ENCODE measurements at regions not wholly inside any gene's neighbourhood (a gene's known extent, or its start where the extent isn't known, plus 50 kb on each side); places are given as distances from the start of the nearest gene placed in this dataset.

DNA sequence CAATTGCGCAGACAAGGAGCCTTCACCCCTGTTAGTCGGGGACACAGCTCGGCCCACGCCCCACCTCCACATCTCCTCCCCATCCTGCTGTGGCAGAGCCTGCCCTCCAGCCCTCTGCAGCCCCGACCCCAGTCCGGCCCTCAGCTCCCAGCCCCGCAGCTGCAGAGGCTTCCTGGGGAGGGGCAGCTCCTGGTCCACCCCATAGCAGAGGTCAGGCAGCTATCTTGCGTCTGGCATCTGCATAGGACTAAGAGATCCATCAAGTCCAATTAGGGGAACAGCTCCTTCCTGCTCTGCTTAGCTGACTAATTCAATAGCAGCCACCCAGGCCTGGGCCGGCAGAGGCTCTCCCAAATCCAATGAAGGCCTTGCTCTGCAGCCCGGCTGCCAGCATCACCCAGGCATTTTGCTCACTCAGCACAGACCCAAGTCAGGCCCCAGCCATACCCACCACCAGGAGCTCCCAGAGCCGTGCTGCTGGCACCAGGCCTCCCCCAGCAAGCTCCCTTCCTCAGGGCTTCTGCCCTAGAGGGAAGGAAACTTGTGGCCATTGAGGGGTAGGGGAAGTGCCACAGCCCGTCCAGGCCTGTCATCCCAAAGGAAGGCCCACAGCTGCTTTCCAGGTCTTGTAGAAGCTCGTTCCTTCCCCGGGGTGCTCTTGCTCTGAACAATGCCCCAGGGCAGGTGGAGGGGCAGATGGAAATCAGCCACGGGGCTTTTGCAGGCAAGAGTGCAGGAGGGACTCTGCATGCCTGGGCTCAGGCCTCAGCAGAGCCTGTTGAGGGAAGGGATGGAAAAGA lies 106.2 kb upstream of the RET start:
- ATAC-seq (no peak), DNase-seq (peak; percentile 9)
- H3K36me3 Mint-ChIP-seq (ENCODE audit: low read depth) = no peaks in the 10 kb centered on the region
- no peak overlapping the region for H3K4me3 Mint-ChIP-seq
- ChIA-PET POLR2A (no interaction called here), CTCF (no interaction called here)
- no peak overlapping the region for H3K27ac Mint-ChIP-seq
- no peaks in the 10 kb centered on the region for H3K4me1 Mint-ChIP-seq (ENCODE audit: low read depth)
- H3K9me3 Mint-ChIP-seq (ENCODE audit: insufficient read depth) = no peaks in the 10 kb centered on the region
- H3K27me3 Mint-ChIP-seq (ENCODE audit: low read depth) = peaks cover 5% of the 10 kb centered on the region

DNA sequence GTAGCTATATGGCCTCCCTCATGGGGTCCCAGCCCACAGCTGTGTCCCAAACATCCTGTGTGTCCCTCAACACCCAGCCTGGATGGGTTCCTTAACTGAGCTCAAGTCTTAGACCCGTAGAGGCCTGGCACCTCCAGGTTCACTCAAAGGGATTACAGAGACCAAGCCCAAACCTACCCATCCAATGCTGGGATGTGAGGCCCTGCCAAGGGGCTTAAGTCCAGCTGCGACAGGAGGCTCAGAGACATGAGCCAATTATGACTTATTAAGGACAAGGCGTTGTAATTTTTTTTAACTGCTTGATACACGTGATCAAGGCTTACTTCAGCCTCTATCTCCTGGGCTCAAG lies 105.6 kb upstream of the RET start:
- Mint-ChIP-seq H3K27me3 (ENCODE audit: low read depth) (peaks cover 5% of the 10 kb centered on the region), H3K36me3 (ENCODE audit: low read depth) (no peaks in the 10 kb centered on the region), H3K9me3 (ENCODE audit: insufficient read depth) (no peaks in the 10 kb centered on the region), H3K27ac (no peak overlapping the region), H3K4me1 (ENCODE audit: low read depth) (no peaks in the 10 kb centered on the region), H3K4me3 (no peak overlapping the region)
- ChIA-PET CTCF (no interaction called here), POLR2A (no interaction called here)
- DNase-seq (no peak), ATAC-seq (no peak)

DNA sequence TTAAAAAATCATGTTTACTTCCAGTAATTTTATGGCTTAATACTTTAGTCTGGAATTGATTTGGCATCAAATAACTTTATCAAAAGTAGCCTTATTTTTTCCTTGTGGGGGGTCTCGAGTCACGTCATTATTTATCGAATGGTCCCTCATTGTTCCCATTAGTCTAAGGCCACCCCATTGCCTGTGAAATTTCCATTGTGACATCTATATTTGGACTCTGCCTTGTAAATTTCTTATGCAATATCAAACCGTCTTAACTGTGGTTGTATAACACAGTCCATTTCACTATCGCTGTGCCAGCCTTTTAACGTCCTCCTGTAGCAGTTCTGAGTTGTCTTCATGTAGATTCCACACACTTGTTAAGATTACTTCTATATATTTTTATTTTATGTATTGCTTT lies 103.9 kb upstream of the RET start:
- Mint-ChIP-seq H3K36me3 (ENCODE audit: low read depth) (no peaks in the 10 kb centered on the region), H3K27ac (no peak overlapping the region), H3K4me3 (no peak overlapping the region), H3K27me3 (ENCODE audit: low read depth) (peaks cover 3% of the 10 kb centered on the region), H3K9me3 (ENCODE audit: insufficient read depth) (no peaks in the 10 kb centered on the region), H3K4me1 (ENCODE audit: low read depth) (no peaks in the 10 kb centered on the region)
- ATAC-seq (no peak), DNase-seq (no peak)
- POLR2A ChIA-PET = no interaction called here
- CTCF ChIA-PET = no interaction called here

DNA sequence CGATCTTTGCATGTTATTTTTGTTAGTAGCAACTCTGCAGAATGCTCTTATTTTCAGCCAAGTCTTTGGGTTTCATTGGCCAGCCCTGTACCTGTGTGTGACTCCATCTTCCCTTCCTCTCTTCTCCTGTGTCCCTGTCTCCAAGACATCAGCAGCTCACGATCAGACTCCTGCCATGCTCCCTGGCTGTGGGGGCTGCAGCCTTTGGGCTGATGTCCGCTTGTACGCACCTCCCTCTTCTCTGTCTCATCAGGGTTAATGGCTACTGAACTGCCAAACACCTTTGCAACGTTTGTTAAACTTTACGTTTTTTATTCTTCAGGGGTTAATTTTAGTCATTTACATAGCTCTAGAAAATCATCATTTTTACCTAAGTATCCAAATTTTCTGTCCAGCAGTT lies 103.5 kb upstream of the RET start:
- Mint-ChIP-seq H3K9me3 (ENCODE audit: insufficient read depth) (no peaks in the 10 kb centered on the region), H3K27me3 (ENCODE audit: low read depth) (no peaks in the 10 kb centered on the region), H3K36me3 (ENCODE audit: low read depth) (no peaks in the 10 kb centered on the region), H3K27ac (no peak overlapping the region), H3K4me3 (no peak overlapping the region), H3K4me1 (ENCODE audit: low read depth) (no peaks in the 10 kb centered on the region)
- POLR2A ChIA-PET = no interaction called here
- CTCF ChIA-PET = no interaction called here
- ATAC-seq = no peak
- no peak for DNase-seq

DNA sequence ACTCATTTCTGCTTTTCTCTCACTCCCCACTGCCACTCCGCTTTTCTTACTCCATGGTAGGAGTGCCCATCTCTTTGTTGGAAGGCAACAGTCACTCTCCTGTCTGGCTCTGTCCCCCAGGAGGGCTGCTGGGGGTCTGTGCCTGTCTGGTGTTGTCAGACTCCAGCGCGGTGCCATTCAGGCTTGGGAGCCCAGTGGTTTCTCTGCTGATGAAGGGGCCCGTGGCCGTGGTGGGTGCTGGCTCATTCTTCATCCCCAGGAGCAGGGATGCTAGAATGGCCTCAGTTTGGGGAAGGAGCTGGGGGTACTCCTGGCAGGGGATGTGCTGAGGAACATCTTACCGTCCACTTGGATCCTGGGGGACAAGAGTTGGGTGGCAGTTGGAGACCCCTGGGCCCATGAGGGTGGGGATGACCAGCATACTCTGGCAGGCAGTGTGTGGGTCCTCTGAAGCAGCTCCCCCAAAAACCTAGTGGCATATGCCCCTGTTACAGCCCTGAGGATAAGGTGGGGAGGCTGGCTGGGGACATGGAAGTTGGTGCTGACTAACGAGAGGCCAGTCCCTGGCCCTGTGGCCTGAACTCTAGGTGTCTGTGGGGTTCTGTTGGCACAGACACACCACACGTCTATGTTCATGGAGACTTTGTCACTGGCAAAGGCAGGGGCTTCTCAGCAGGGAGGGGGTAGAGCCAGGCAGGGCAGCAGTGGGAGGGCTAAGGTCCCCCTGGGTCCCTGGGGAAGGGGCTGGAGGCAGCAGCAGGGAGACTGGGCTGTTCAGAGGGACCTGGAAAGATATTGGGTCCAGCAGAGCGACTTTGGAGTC lies 102.8 kb upstream of the RET start:
- no peak for ATAC-seq
- H3K36me3 Mint-ChIP-seq (ENCODE audit: low read depth) = no peaks in the 10 kb centered on the region
- no peaks in the 10 kb centered on the region for H3K4me1 Mint-ChIP-seq (ENCODE audit: low read depth)
- ChIA-PET CTCF (no interaction called here), POLR2A (no interaction called here)
- no peak overlapping the region for H3K4me3 Mint-ChIP-seq
- no peaks in the 10 kb centered on the region for H3K27me3 Mint-ChIP-seq (ENCODE audit: low read depth)
- H3K27ac Mint-ChIP-seq = no peak overlapping the region
- DNase-seq = no peak
- no peaks in the 10 kb centered on the region for H3K9me3 Mint-ChIP-seq (ENCODE audit: insufficient read depth)

DNA sequence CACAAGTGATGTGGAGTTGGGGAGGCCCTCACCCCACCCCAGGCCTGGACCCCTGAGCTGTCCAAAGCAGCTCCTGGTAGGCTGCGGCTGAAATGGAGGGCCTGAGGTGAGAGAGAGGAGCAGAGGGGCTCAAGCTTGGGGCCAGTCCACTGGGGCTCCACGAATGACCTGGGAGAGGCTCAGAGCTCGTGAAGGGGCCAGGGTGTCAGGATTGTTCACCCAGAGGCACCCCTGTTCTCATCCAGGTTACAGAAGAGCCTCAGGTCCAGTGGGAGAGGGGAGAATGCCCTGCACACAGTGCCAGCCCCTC lies 102.2 kb upstream of the RET start:
- DNase-seq = no peak
- peaks cover 5% of the 10 kb centered on the region for H3K4me1 Mint-ChIP-seq (ENCODE audit: low read depth)
- no peak overlapping the region for H3K4me3 Mint-ChIP-seq
- no peaks in the 10 kb centered on the region for H3K9me3 Mint-ChIP-seq (ENCODE audit: insufficient read depth)
- CTCF ChIA-PET = no interaction called here
- POLR2A ChIA-PET = no interaction called here
- H3K27ac Mint-ChIP-seq = no peak overlapping the region
- H3K36me3 Mint-ChIP-seq (ENCODE audit: low read depth) = no peaks in the 10 kb centered on the region
- no peaks in the 10 kb centered on the region for H3K27me3 Mint-ChIP-seq (ENCODE audit: low read depth)
- no peak for ATAC-seq

DNA sequence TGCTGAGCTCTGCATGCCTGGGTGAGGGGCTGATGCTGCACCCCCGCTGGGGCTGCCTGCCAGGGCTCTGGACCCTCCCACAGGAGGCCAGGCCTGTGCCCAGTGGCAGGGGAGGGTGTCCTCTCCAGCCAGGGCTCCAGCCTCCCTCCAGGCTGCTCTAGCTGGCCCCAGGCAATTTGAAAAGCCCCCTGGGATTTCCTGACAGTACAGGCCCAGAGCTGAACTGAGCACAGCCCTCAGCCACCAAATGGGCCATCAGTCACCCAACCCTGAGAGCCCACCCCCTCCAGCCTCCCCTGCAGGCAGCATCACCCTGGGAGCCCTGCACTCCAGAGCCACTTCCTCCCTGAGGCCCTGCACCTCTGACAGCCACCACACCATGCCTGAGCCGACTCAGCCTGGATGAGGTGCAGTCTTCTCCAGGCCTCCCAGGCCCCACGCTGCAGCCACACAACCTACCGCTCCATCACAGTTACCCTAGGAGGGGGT lies 101.8 kb upstream of the RET start:
- CTCF ChIA-PET = no interaction called here
- H3K27me3 Mint-ChIP-seq (ENCODE audit: low read depth) = no peaks in the 10 kb centered on the region
- no peak overlapping the region for H3K4me3 Mint-ChIP-seq
- no peak for DNase-seq
- no peaks in the 10 kb centered on the region for H3K36me3 Mint-ChIP-seq (ENCODE audit: low read depth)
- POLR2A ChIA-PET = no interaction called here
- no peak for ATAC-seq
- peaks cover 5% of the 10 kb centered on the region for H3K4me1 Mint-ChIP-seq (ENCODE audit: low read depth)
- H3K9me3 Mint-ChIP-seq (ENCODE audit: insufficient read depth) = no peaks in the 10 kb centered on the region
- no peak overlapping the region for H3K27ac Mint-ChIP-seq

DNA sequence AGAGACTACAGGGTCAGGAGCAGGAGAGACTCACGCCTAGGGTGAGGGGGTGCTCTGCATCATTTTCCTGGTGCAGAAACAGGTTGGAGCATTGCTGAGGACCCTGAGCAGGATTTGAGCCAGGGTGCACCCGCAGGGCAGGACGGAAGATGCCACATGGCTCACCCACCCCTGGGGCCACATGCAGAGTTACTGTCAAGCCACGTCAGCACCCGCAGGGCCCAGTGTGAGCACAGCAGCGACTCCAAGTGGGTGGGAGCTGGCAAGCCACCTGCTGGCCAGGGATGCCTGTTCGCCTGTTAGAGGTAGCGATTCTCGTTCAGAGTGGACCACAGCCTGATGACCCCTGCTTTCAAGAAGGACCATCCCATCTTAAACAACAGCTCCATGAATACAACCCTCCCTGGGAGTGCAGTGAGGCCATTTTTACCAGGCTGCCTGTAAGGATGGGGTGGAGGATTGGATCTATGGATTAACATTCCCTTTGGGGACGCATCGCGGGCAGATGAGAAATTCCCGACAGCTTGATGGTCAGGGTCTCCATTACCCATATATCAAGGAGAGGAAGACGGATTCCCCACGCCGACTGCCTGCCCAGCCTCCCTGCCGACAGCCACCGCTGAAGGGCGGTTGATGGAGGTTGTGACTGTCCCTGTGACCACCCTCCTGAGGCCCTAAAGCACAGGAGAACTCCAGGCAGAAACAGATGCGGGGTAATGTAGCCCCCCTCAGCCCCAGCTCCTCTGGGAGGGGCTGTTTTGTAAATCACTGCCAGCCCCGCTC lies 101.1 kb upstream of the RET start:
- POLR2A ChIA-PET = no interaction called here
- CTCF ChIA-PET = no interaction called here
- ATAC-seq = no peak

DNA sequence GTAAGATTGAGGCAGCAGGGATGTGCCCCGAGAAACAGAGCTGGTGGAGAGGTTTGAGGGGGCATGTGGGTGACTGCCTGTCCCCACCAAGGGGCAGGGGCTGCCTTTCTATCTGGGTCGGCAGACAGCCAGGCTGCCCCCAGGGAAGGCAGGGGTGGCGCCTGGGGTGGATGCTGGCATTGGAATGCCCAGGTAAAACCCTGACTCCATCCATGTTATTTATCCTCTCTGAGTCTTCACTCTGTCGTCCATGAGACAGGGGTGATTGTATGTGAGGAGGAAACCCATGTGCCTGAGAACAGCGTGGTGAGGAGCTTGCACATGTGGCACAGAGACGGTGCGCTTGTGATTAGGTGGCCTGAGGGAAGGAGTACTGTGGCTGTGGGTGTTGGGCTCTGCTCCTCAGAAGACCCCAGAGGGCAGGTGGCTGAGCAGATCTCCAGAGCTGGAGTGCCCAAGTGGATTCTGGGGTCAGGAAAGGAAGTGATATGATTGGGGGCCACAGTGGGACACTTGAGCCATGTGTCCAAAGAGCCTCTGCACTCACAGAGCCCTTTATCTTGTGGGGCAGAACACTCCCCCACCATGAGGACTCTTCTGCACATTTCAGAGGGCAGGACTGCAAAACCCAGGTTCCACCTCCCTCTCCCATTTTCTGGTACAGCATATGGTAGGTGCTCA lies 100.4 kb upstream of the RET start:
- DNase-seq (no peak), ATAC-seq (no peak)
- Mint-ChIP-seq H3K4me3 (no peak overlapping the region), H3K27me3 (ENCODE audit: low read depth) (no peaks in the 10 kb centered on the region), H3K27ac (no peak overlapping the region), H3K36me3 (ENCODE audit: low read depth) (no peaks in the 10 kb centered on the region), H3K4me1 (ENCODE audit: low read depth) (peaks cover 5% of the 10 kb centered on the region), H3K9me3 (ENCODE audit: insufficient read depth) (no peaks in the 10 kb centered on the region)
- CTCF ChIA-PET = no interaction called here
- POLR2A ChIA-PET = no interaction called here

More for the DNA sequence above, 101.1 kb upstream of the RET start:
- Mint-ChIP-seq H3K36me3 (ENCODE audit: low read depth) (no peaks in the 10 kb centered on the region), H3K27me3 (ENCODE audit: low read depth) (no peaks in the 10 kb centered on the region), H3K4me3 (no peak overlapping the region), H3K27ac (no peak overlapping the region), H3K9me3 (ENCODE audit: insufficient read depth) (no peaks in the 10 kb centered on the region), H3K4me1 (ENCODE audit: low read depth) (peaks cover 5% of the 10 kb centered on the region)
- DNase-seq = no peak

DNA sequence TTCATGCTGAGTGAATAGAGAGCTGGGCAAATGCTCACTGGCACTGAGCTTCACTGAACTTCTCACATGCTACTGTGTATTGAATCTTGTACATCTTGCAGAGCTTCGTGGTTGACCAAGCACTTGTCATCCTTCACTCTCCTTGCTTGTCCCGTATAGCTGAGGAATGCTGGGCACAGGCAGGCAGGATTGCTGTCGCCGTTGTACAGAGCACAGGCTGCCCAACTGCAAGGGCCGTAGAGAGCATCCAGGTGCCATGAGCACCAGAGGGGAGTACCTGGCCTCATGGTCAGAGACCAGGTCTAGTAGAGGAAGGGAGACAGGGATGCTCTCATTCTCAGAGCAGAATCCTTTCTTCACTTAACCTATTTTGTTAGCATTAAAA lies 99.8 kb upstream of the RET start:
- ATAC-seq (no peak), DNase-seq (no peak)
- no peaks in the 10 kb centered on the region for H3K36me3 Mint-ChIP-seq (ENCODE audit: low read depth)
- no peaks in the 10 kb centered on the region for H3K9me3 Mint-ChIP-seq (ENCODE audit: insufficient read depth)
- H3K4me1 Mint-ChIP-seq (ENCODE audit: low read depth) = peaks cover 5% of the 10 kb centered on the region
- POLR2A ChIA-PET = no interaction called here
- H3K27ac Mint-ChIP-seq = no peak overlapping the region
- H3K4me3 Mint-ChIP-seq = no peak overlapping the region
- CTCF ChIA-PET = no interaction called here
- H3K27me3 Mint-ChIP-seq (ENCODE audit: low read depth) = no peaks in the 10 kb centered on the region

DNA sequence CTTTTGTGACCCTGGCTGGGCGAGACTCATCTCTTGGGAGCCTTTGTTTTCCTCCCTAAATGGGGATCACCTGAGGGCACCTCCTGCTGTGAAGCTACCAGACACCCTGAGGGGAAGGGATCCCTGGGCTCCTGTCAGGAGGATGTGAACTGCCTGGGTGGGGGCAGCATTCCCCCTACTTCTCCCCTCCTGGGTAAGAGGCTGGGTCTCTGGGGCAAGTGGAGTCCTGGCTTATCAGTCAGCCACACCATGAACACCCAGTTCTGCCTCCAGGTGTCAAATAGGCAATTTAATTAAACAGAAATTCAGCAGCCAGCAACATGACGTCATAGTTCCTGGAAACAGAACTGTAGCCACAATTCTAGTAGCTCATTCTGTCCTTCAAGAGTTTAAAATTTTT lies 97.7 kb upstream of the RET start:
- H3K36me3 Mint-ChIP-seq (ENCODE audit: low read depth) = no peaks in the 10 kb centered on the region
- ATAC-seq (no peak), DNase-seq (peak; percentile 27)
- H3K27me3 Mint-ChIP-seq (ENCODE audit: low read depth) = no peaks in the 10 kb centered on the region
- no peak overlapping the region for H3K4me3 Mint-ChIP-seq
- no peak overlapping the region for H3K27ac Mint-ChIP-seq
- POLR2A ChIA-PET = no interaction called here
- H3K4me1 Mint-ChIP-seq (ENCODE audit: low read depth) = peaks cover 5% of the 10 kb centered on the region
- no peaks in the 10 kb centered on the region for H3K9me3 Mint-ChIP-seq (ENCODE audit: insufficient read depth)
- CTCF ChIA-PET = no interaction called here

Data from activated CD8-positive, alpha-beta T cell treated with anti-CD3 and anti-CD28 coated beads, Interleukin-2, amount 10 ng/mL, durations not matched to agents 7 days and 5 days (primary cell).